Gastroesophageal sphincter (tissue), 3 donors: ENCODE measurements at regions not wholly inside any gene's neighbourhood (a gene's known extent, or its start where the extent isn't known, plus 50 kb on each side); places are given as distances from the start of the nearest gene placed in this dataset.

Source experiments
- CTCF ChIP-seq, 4 experiments: fragments of 200-600 bp in 2 of 4; fragments of 450-650 bp in 2 of 4; sonication (generic) in 1 of 4; IDR thresholded peaks; one replicate each; pipeline ENCODE4 v1.5.1; 2017 to 2019; ENCODE audit warnings: antibody characterized with exemption in 4 of 4, mild to moderate bottlenecking in 2 of 4, moderate library complexity in 2 of 4
- POLR2A ChIP-seq, 2 donors: fragments of 450-650 bp; IDR thresholded peaks; one replicate each; pipeline ENCODE4 v1.6.1; 2017; ENCODE audit warnings: antibody characterized with exemption in 2 of 2, mild to moderate bottlenecking in 2 of 2, moderate library complexity in 1 of 2

- TF ChIP-seq CTCF (IDR thresholded peaks at IDR 0.05) = no peak
- no peak for TF ChIP-seq POLR2A (IDR thresholded peaks at IDR 0.05)
These were observed 678.1 kb upstream of the ID4 start for GRCh38 chr6:19159089-19159488.
